ENCODE measurements at regions not wholly inside any gene's neighbourhood (a gene's known extent, or its start where the extent isn't known, plus 50 kb on each side); places are given as distances from the start of the nearest gene placed in this dataset.
"Not testable (repeated sequence)": the region's sequence is repeated elsewhere in the genome, so short reads cannot be mapped to it uniquely, and the experiment has no call there.

GRCh38 chr6:21710216-21710615 lies 116.7 kb downstream of the SOX4 start:
- DNase-seq (ENCODE audit: low spot score): peak; percentile 35

GRCh38 chr6:21710908-21711627 lies 117.5 kb downstream of the SOX4 start:
- peak; percentile 97 for DNase-seq (ENCODE audit: low spot score)

DNA sequence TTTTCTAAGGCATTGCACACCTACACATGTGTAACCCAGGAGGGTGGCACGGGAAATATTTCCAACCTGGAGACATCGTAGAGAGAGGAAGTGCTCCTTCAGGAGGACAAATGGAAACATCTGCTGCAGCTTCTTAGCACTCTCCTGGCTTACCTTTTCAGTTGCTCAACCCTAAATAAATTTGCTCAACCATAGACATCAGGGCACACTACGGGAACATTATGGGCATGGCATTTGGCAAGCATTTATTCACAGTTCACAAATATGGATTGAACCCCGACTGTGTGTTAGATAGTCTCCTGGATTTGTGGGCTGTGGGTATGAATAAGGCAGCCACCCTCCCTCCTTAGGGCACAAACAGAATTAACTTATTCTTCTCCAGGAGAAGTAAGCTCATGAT lies 118.7 kb downstream of the SOX4 start:
- no peak for DNase-seq (ENCODE audit: low spot score)

DNA sequence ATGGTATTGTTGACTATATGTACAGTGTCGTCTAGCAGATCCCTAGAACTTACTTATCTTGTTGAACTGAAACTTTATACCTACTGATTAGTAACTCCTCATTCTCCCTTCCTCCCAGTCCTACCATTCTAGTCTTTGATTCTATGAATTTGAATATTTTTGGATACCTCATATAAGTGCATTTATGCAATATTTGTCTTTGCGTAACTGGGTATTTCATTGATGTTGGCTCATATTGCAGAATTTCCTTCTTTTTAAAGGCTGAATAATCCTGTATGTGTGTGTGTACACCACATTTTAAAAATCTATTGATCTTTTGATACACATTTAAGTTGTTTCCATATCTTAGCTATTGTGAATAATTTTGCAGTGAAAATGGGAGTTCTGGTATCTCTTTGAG lies 119.9 kb downstream of the SOX4 start:
- no peak for DNase-seq (ENCODE audit: low spot score)

DNA sequence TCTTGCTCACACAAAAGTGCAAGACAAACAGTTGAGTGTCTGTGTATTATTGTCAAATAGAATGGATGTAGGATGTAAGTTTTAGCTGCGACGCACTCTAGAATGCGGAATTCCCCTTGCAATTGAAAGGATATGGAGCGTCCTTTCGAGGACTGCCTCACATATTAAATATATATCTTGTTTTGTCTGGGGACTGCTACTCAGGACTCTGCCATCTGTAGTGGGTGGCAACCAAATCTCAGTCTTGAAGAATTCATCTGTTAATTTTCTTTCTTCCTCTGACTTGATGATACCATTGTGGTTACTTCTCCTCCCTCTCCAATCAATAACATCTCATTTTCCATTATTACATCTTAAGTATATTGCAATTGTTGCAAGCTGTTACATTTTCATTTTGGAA lies 121.6 kb downstream of the SOX4 start:
- DNase-seq (ENCODE audit: low spot score): no peak

- no peak for DNase-seq (ENCODE audit: low spot score)
Measured at GRCh38 chr6:21722510-21722909, 129.0 kb downstream of the SOX4 start.

GRCh38 chr6:21726676-21727075 lies 133.1 kb downstream of the SOX4 start:
- DNase-seq (ENCODE audit: low spot score): no peak

DNA sequence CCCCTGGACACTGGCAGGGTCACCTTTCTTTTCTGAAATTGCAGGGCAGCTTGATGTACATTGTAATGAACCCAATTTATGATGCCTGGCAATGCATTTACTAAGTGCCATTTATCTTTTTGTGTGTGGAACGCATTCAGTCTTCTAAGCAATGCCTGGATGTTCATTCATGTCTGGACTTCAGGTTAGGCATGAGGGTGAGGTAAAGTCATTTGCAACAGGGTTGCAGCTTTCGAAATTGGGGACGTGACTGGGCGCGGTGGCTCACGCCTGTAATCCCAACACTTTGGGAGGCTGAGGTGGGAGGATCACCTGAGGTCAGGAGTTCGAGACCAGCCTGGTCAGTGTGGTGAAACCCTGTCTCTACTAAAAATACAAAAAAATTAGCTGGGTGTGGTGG lies 134.6 kb downstream of the SOX4 start:
- no peak for DNase-seq (ENCODE audit: low spot score)

GRCh38 chr6:21729431-21729830 lies 135.9 kb downstream of the SOX4 start:
- no peak for DNase-seq (ENCODE audit: low spot score)

DNA sequence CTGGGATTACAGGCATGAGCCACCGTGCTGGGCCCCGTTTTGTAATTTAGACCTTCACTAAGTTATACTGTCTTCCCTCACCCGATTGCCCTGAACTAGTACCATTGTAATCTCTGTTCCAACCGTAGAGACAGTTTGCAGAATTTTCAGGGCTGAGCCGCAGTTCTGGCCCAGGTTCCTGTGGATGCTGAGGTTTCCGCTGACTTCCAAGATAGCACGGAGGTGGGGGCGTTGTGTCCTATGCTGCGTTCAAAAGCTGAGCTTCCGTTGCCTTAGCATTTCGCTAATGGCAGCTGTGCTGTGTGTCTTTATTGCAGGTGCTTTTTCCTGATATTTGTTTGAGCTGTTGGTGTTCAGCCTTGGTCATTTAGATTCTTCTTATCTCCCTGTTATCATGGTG lies 137.0 kb downstream of the SOX4 start:
- DNase-seq (ENCODE audit: low spot score): no peak

DNA sequence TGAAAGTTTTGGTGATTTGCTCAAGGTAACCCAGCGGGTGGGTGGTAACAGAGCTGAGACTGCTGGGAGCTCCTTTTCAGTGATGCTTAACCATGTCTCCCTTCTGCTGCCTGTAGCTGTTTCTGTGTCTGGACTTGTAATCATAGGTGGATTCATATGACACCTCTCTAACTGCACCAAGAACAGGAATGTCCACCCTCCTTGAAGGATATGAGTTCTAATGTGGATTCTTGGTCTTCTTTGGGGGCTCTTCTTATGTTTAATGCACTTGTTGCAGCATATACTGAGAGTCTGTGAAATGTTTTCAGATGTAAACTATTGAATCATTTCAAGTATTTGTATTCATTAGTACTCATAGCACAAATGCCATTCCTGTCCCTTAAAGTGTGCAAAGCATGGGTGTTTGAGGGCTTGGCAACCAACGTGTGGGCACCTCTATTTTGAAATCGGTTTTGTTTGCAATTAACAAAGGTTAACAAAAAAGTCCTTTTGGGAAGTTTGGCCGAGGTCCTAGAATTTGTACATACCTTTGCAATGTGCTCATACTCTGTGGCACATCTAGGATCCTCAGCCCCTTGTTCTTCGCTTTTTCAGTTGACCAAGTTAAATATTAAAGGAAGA lies 138.0 kb downstream of the SOX4 start:
- no peak for DNase-seq (ENCODE audit: low spot score)

- not testable (repeated sequence) for DNase-seq (ENCODE audit: low spot score)
Measured at GRCh38 chr6:21732032-21732730, 138.6 kb downstream of the SOX4 start.

DNA sequence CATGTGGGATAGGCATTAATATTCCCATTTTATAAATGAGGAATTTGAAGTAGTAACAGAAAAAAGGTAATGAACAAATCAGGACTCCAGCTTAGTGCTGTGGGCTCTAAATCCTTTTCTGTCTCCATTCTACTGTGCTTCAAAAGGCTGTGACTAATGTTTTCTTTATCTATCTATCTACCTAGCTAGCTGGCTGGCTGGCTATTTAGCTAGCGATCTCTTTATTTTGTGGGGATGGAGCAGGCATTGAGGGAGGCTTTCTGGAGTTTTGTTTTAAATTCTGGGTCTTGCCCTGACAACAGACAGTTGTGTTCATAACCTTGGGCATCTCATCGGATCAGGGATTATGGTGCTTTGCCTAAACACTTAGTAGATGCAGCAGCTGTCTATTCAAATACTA lies 139.2 kb downstream of the SOX4 start:
- no peak for DNase-seq (ENCODE audit: low spot score)

- no peak for DNase-seq (ENCODE audit: low spot score)
Measured at GRCh38 chr6:21733311-21733710, 139.8 kb downstream of the SOX4 start.

GRCh38 chr6:21734204-21734603 lies 140.7 kb downstream of the SOX4 start:
- no peak for DNase-seq (ENCODE audit: low spot score)

GRCh38 chr6:21738180-21739094 lies 144.9 kb downstream of the SOX4 start:
- no peak for DNase-seq (ENCODE audit: low spot score)

- no peak for DNase-seq (ENCODE audit: low spot score)
Measured at GRCh38 chr6:21739241-21739640, 145.7 kb downstream of the SOX4 start.

DNA sequence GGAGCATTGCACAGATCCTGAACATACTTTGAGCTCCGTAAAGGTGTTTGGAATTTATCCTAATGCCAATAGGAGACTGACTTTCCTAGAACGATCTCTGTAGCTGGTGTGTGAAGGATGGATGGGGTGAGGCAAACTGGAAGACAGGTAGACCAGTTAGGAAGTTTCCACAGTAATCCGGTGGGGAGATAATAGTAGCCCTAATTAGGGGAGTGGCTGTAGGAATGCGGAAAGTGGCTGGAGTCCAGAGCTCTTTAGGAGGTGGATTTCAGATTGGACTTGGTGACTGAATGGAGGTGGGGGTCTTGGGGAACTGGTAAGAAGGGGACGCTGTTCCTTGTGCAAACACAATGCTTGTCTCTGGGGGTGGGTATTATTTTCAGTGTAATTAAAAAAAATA lies 146.3 kb downstream of the SOX4 start:
- no peak for DNase-seq (ENCODE audit: low spot score)

- no peak for DNase-seq (ENCODE audit: low spot score)
Measured at GRCh38 chr6:21740376-21741124, 147.0 kb downstream of the SOX4 start.

- DNase-seq (ENCODE audit: low spot score): no peak
Measured at GRCh38 chr6:21741221-21742109, 147.9 kb downstream of the SOX4 start.

- DNase-seq (ENCODE audit: low spot score): no peak
Measured at GRCh38 chr6:21742238-21742660, 148.7 kb downstream of the SOX4 start.
